K562 (cell line): ENCODE measurements at regions not wholly inside any gene's neighbourhood (a gene's known extent, or its start where the extent isn't known, plus 50 kb on each side); places are given as distances from the start of the nearest gene placed in this dataset.
A peak's percentile ranks its signal among the peaks of the same experiment; 100 is the strongest.

Source experiments
- BHLHE40 ChIP-seq: IDR thresholded peaks from 2 replicates; pipeline ENCODE4 v1.6.1; 2011; ENCODE audit warnings: low read length, improper control_type of control experiment
- CBFA2T2 ChIP-seq: fragments of 450-650 bp; conservative IDR thresholded peaks from 2 replicates; pipeline ENCODE4 v1.6.1; 2017; ENCODE audit warnings: mild to moderate bottlenecking
- CBX5 ChIP-seq: IDR thresholded peaks from 2 replicates; pipeline ENCODE4 v1.6.1; 2014; ENCODE audit warnings: low read depth, borderline replicate concordance
- ESRRA ChIP-seq: fragments of 450-650 bp; IDR thresholded peaks from 2 replicates; pipeline ENCODE4 v1.6.1; 2014; ENCODE audit warnings: low read depth, mild to moderate bottlenecking, moderate library complexity, borderline replicate concordance
- EWSR1 ChIP-seq: fragments of 450-650 bp; IDR thresholded peaks from 2 replicates; pipeline ENCODE4 v1.6.1; 2018; ENCODE audit warnings: borderline replicate concordance, mild to moderate bottlenecking, low read depth, moderate library complexity; ENCODE audit not compliant: partially characterized antibody
- EZH2 ChIP-seq: IDR thresholded peaks from 2 replicates; pipeline ENCODE4 v1.6.1; 2012; ENCODE audit warnings: low read depth, mild to moderate bottlenecking, inconsistent platforms, low read length, borderline replicate concordance
- FOSL1 ChIP-seq: fragments of 200-800 bp; sonication (Bioruptor generic); conservative IDR thresholded peaks from 2 replicates; pipeline ENCODE4 v1.6.1; 2016; ENCODE audit warnings: missing genetic modification characterization, missing compliant biosample characterization
- JUND ChIP-seq, 2 experiments: IDR thresholded peaks; 2 replicates in 1 of 2; 3 replicates in 1 of 2; pipeline ENCODE4 v1.6.1; 2011; ENCODE audit warnings: borderline replicate concordance in 2 of 2, low read depth in 2 of 2, low read length in 2 of 2, improper control_type of control experiment in 1 of 2, missing biosample characterization in 1 of 2, missing genetic modification characterization in 1 of 2, missing genetic modification reagents in 1 of 2
- KAT7 ChIP-seq: sonication (generic); formaldehyde crosslinking; IDR thresholded peaks from 2 replicates; pipeline ENCODE4 v1.8.0; 2022; ENCODE audit warnings: missing genetic modification reagents, mild to moderate bottlenecking, borderline replicate concordance
- KLF1 ChIP-seq: fragments of 450-650 bp; IDR thresholded peaks from 2 replicates; pipeline ENCODE4 v1.6.1; 2016; ENCODE audit warnings: missing genetic modification characterization, missing compliant biosample characterization
- NFYB ChIP-seq: IDR thresholded peaks from 2 replicates; pipeline ENCODE4 v1.6.1; 2011; ENCODE audit warnings: mild to moderate bottlenecking, moderate library complexity; ENCODE audit not compliant: insufficient read length; ENCODE audit errors: extremely low read depth
- NR1H2 ChIP-seq: sonication (generic); formaldehyde crosslinking; IDR thresholded peaks from 2 replicates; pipeline ENCODE4 v1.4.0; 2020; ENCODE audit warnings: mild to moderate bottlenecking, missing genetic modification reagents
- POLR2AphosphoS5 ChIP-seq: IDR thresholded peaks from 2 replicates; pipeline ENCODE4 v1.6.1; 2011; ENCODE audit warnings: mild to moderate bottlenecking, low read depth, low read length, moderate library complexity; ENCODE audit not compliant: control insufficient read depth, insufficient read depth
- TCF3 ChIP-seq: sonication (generic); formaldehyde crosslinking; IDR thresholded peaks from 2 replicates; pipeline ENCODE4 v1.4.0; 2020; ENCODE audit warnings: mild to moderate bottlenecking, missing genetic modification reagents
- TRIM24 ChIP-seq, 2 experiments: fragments of 450-650 bp; IDR thresholded peaks; 2 replicates each; pipeline ENCODE4 v1.6.1; 2016
- ZNF124 ChIP-seq: sonication (generic); formaldehyde crosslinking; IDR thresholded peaks from 2 replicates; pipeline ENCODE4 v1.8.1; 2022; ENCODE audit warnings: missing genetic modification reagents
- ZNF174 ChIP-seq: fragments of 250-450 bp; sonication (Bioruptor Pico); IDR thresholded peaks from 2 replicates; pipeline ENCODE4 v1.4.0; 2020; ENCODE audit warnings: mild to moderate bottlenecking
- ZNF785 ChIP-seq: fragments of 250-450 bp; sonication (Bioruptor Pico); IDR thresholded peaks from 2 replicates; pipeline ENCODE4 v1.4.0; 2020; ENCODE audit warnings: mild to moderate bottlenecking
- TF ChIP-seq, protein P1 (sequence below): sonication (generic); formaldehyde crosslinking; IDR thresholded peaks from 2 replicates; pipeline ENCODE4 v1.8.1; 2023; ENCODE audit warnings: mild to moderate bottlenecking, missing genetic modification reagents
- TF ChIP-seq, protein P2 (sequence below): sonication (generic); IDR thresholded peaks from 2 replicates; pipeline ENCODE4 v1.6.1; 2016

DNA sequence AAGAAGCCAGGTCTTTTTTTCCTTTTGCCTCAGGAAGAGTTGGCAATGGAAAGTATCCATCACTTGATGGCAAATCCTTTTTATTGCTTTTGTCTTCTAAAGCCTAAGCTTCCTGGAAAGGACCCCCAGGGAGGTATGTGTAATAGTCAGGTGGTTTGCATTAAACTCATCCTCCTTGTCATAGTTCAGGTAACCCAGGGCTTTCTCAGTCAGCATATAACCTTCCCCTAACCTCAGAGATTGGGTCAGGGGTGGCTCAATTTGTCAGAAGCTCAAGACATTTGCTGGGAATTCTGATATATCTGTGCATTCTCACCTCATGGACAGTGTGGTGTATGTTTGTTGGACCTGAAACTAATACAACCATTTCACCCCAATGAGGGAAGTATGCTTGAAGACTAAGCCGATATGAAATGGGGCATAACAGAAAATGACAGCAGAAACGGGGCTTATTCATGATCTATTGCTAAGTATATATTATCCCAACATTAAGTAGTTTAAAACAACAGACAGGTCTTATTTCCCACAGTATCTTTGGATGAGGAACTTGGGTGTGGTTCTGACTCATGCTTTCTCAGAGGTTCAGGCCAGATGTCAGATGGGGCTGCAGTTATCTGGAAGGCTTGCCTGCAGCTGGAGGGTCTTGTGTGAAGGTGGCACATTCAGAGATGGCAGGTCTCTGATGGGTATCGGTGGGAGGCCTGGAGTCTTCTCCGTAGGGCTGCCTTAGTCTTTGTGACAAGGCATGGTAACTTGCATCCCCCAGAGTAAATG, 135.8 kb upstream of the SPON1 start (continued):
- TF ChIP-seq, protein P1, sequence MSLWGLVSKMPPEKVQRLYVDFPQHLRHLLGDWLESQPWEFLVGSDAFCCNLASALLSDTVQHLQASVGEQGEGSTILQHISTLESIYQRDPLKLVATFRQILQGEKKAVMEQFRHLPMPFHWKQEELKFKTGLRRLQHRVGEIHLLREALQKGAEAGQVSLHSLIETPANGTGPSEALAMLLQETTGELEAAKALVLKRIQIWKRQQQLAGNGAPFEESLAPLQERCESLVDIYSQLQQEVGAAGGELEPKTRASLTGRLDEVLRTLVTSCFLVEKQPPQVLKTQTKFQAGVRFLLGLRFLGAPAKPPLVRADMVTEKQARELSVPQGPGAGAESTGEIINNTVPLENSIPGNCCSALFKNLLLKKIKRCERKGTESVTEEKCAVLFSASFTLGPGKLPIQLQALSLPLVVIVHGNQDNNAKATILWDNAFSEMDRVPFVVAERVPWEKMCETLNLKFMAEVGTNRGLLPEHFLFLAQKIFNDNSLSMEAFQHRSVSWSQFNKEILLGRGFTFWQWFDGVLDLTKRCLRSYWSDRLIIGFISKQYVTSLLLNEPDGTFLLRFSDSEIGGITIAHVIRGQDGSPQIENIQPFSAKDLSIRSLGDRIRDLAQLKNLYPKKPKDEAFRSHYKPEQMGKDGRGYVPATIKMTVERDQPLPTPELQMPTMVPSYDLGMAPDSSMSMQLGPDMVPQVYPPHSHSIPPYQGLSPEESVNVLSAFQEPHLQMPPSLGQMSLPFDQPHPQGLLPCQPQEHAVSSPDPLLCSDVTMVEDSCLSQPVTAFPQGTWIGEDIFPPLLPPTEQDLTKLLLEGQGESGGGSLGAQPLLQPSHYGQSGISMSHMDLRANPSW (CRISPR knock-in tag) = no peak
- 0 out of 2 replicates have a peak, but pooled peaks have one; percentile 23 for TF ChIP-seq POLR2AphosphoS5
- TF ChIP-seq TRIM24 (IDR thresholded peaks at IDR 0.05) = peak; percentile 53 to 54; a peak in 3 of 4 replicates
- peak; percentile 68 for TF ChIP-seq TCF3 (CRISPR knock-in tag)
- TF ChIP-seq KLF1 (tag) = peak; percentile 67; the same call in 1 of the 2 replicates
- peak; percentile 77 for TF ChIP-seq CBFA2T2
- TF ChIP-seq EWSR1 = no peak
- TF ChIP-seq EZH2 = no peak
- 0 out of 2 replicates have a peak, but pooled peaks have one; percentile 19 for TF ChIP-seq BHLHE40
- TF ChIP-seq, protein P2, sequence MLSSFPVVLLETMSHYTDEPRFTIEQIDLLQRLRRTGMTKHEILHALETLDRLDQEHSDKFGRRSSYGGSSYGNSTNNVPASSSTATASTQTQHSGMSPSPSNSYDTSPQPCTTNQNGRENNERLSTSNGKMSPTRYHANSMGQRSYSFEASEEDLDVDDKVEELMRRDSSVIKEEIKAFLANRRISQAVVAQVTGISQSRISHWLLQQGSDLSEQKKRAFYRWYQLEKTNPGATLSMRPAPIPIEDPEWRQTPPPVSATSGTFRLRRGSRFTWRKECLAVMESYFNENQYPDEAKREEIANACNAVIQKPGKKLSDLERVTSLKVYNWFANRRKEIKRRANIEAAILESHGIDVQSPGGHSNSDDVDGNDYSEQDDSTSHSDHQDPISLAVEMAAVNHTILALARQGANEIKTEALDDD = no peak
- no peak for TF ChIP-seq ZNF124
- peak; percentile 75 for TF ChIP-seq JUND (IDR thresholded peaks at IDR 0.05; ENCODE audit: borderline replicate concordance, low read depth, low read length)
- peak; percentile 80; the same call in 2 of the 3 replicates for TF ChIP-seq JUND (tag; IDR thresholded peaks at IDR 0.05; ENCODE audit: borderline replicate concordance, low read depth, low read length)
- no peak for TF ChIP-seq KAT7
- TF ChIP-seq FOSL1 (tag) = peak; percentile 80
- no peak for TF ChIP-seq ESRRA
- no peak for TF ChIP-seq NFYB
- TF ChIP-seq NR1H2 (CRISPR knock-in tag) = no peak
- TF ChIP-seq CBX5 = no peak
- no peak for TF ChIP-seq ZNF174 (CRISPR knock-in tag)
- no peak for TF ChIP-seq ZNF785 (CRISPR knock-in tag)
